ENCODE measurements at regions not wholly inside any gene's neighbourhood (a gene's known extent, or its start where the extent isn't known, plus 50 kb on each side); places are given as distances from the start of the nearest gene placed in this dataset.

DNA sequence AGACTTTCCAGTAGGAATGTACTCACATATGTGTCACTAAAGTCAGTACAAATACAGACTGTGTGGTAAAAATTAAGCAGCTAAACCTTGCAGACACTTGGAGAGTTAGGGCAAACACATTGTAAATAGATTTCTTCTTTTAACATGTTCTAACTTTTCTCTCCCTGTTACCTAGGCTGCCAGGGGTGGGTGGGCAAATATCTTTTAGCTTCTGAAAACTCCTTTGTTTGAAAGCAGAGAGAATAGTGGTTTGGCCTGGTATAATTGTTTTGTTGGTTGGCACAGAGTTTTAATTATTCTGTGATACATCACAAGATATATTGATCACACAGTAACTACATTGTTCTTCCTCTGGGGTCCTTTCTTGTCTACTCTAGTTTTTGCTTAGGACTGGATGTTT, 289.8 kb upstream of the DACH1 start:
- no peak for DNase-seq

GRCh38 chr13:72153272-72153671, 286.3 kb upstream of the DACH1 start:
- DNase-seq, result no peak

- no peak for DNase-seq
Observed at GRCh38 chr13:72151241-72151640, 284.2 kb upstream of the DACH1 start.

GRCh38 chr13:72150502-72150901, 283.5 kb upstream of the DACH1 start:
- no peak for DNase-seq

DNA sequence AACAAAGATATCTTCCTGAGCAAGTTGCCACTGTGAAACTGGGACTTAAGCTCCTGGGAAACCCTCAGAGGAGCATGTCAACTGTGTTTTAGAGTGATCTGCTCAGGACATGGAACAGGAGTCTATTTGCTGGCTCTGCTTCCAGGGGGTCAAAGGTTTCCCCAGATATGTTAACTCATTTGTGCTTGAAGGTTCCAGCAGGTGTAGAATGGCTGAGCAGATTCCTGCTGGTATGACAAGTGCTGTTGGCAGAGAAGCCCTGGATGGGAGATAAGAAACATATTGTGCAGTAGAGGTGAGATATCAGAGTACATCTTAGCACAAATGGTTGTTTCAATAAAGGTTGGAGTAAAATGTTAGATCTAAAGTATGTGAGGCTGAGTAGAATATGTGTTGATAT, 282.7 kb upstream of the DACH1 start:
- no peak for DNase-seq

- DNase-seq, result no peak
Observed at GRCh38 chr13:72146816-72147215, 279.8 kb upstream of the DACH1 start.

DNA sequence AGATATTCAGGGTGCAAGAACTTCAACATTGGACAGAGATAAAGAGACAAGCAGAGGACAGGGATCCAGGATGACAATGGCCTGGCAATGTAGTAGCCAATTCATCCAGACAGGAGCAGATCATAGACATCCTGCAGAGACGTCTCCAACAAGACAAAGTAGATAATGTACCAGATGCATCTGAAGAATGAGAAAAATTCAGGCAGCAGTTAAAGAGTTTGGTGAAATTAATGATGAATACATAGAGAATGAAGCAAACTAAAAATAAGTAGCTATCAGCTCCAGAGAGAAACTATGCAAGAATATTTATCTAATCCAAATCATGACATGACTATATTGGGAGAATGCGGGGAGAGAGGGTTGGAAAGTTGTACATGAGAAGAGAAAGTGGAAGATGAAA, 278.4 kb upstream of the DACH1 start:
- no peak for DNase-seq

GRCh38 chr13:72144636-72145035, 277.6 kb upstream of the DACH1 start:
- DNase-seq, result no peak

- no peak for DNase-seq
Observed at GRCh38 chr13:72141855-72142519, 275.0 kb upstream of the DACH1 start.

DNA sequence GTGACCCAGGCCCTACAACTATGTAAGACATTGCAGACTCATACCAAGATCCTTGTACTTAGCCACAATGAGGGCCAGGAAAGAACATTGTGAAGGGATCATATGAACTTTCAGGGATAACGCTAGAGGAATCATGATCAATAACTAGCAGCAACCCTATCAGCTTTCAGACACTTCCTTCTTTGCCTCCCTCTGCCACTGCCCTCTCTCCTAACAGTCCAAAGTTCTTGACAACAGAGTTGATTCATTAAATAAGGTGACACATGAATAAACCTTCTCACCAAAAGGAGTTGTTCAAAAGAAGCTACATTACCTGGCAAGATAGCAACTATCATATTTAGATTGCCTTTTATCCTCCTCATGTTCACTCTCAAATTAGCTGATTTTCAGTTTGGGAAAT, 272.2 kb upstream of the DACH1 start:
- no peak for DNase-seq

DNA sequence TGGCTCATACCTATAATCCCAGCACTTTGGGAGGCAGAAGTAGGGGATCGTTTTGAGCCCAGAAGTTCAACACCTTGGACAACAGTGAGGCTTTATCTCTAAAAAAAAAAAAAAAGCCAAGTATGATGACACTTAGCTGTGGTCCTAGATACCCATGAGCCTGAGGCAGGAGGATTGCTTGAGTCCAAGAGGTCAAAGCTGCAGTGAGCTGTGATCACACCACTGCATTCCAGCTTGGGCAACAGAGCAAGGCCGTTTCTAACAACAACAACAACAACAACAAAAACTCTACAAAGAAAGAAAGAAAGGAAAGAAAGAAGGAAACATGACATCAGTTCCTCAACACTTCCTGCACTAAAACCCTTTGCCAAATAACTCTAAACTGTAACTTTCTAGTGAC, 265.1 kb upstream of the DACH1 start:
- no peak for DNase-seq

DNA sequence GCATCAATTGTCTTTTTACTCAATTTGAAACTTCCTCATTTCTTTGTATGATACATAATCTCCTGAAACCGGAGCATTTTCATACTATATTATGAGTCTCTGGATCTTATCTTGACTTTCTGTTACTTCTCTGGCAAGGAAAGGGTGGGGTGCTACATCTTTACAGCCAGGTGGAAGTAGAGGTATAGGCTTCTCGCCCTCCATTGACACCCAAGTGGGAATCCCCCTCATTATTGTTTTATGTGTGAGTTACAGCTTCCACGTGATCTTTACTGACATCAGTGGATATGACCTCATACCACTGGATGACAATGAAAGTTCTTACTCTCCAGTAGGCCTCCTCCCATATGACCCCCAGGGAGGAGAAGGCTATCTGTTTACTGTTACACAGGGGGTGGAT, 262.1 kb upstream of the DACH1 start:
- DNase-seq, result no peak

- DNase-seq, result no peak
Observed at GRCh38 chr13:72127031-72127430, 260.0 kb upstream of the DACH1 start.

GRCh38 chr13:72126424-72126823, 259.4 kb upstream of the DACH1 start:
- no peak for DNase-seq

DNA sequence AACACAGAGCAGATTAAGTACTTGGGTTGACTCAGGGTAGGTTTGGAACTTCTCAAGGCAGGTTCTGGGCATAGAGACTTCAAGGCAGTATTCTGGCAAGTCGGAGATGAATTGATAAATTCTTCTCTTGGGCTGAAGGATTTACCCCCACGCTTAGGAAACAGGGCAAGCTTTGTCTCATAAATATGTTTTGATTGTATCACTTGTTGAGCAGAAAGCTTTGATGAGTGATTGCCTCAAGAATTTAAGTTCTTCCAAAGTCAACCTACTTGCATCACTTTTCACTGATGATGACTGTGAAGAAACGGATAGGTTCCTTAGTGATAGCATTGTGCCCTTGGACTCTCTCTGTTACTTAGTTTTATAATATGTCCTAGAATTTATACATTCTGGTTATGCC, 258.6 kb upstream of the DACH1 start:
- no peak for DNase-seq

DNA sequence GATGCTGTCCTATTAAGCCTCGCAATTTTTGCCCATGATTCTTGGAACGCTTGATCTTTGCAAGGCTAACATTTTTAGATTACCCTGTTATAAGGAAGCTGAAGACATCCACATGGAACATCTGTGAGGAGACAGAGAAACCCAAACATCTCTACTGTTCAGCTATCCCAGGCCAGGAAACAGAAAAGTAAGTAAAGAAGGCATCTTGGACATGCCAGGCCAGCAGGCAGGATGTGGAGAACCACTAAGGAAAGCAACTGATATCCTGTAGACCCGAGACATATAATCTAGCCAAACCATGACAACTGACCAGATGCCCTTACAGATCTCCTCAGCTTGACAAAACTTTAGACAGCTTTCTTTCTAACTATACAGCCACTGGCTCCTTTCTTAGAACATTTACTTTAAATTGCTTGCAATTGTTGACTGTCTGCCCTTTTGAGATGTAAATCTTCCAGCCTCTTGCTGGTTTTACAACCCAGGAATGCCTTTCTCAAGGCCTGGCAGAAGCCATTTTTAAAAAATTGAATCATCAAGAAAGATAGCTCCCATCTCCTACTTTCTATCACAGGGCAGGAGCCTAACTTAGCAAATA, 255.8 kb upstream of the DACH1 start:
- DNase-seq, result no peak

DNA sequence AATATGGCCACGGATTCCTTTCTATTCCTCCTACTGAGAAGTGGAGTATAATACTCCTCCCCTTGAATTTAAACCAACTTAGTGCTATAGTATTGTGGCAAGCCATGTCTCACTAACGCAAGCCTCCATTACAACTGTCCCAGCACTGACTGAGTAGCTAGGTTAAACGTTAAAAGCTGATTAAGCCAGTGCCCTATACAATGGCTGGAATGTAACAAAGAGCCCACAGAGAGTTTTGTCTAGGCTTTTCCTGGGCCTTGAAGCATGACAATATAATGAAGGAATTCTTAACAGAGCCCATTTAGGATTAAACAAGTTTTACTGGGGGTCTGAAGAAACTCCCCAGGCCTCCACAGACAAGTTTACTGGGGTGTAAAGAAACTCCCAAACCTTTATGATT, 254.5 kb upstream of the DACH1 start:
- DNase-seq, result no peak

GRCh38 chr13:72120632-72121031, 253.6 kb upstream of the DACH1 start:
- DNase-seq, result no peak

DNA sequence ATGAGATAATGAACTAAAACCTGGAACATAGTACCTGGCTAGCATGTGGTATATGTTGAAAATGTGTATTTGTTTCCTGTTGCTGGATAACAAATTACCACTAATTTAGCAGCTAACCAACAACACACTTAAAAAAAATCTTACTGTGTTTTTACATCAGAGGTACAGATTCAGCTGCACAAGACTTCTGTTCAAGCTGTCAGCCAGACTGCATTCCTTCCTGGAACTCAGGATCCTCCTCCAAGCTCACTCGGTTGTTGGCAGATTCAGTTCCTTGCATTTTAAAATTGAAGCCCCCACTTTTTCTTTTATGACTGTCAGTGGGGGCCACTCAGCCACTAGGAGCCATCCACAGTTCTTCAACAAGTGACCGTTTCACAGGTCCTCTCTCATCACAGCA, 246.9 kb upstream of the DACH1 start:
- DNase-seq, result no peak

GRCh38 chr13:72113076-72113475, 246.1 kb upstream of the DACH1 start:
- DNase-seq, result no peak

GRCh38 chr13:72112216-72112615, 245.2 kb upstream of the DACH1 start:
- DNase-seq, result no peak

GRCh38 chr13:72109863-72110262, 242.9 kb upstream of the DACH1 start:
- DNase-seq, result no peak

- DNase-seq, result no peak
Observed at GRCh38 chr13:72104656-72105180, 237.7 kb upstream of the DACH1 start.

- DNase-seq, result no peak
Observed at GRCh38 chr13:72101768-72102400, 234.9 kb upstream of the DACH1 start.

DNA sequence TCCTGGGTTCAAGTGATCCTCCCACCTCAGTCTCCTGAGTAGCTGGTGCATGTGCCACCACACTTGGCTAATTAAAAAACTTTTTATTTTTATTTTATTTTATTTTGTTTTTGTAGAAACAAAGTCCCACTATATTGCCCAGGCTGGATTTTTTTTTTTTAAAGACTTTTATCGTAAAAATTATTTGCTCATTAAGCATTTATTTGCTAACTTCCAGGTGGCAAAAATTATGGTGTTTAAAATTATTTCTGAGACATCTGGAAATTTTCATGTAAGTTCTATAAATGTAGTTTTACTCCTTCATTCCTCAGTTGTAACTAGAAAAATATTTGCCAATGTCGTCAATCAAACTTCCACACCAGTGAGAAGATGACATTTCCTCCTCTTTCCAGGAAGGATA, 233.3 kb upstream of the DACH1 start:
- DNase-seq, result no peak
